MV-4-11 (cell line): ENCODE measurements at regions not wholly inside any gene's neighbourhood (a gene's known extent, or its start where the extent isn't known, plus 50 kb on each side); places are given as distances from the start of the nearest gene placed in this dataset.

ENCODE experiments used
- DNase-seq: peaks from one replicate; lab custom pipeline; 2025; lab: John Stamatoyannopoulos, UW

DNA sequence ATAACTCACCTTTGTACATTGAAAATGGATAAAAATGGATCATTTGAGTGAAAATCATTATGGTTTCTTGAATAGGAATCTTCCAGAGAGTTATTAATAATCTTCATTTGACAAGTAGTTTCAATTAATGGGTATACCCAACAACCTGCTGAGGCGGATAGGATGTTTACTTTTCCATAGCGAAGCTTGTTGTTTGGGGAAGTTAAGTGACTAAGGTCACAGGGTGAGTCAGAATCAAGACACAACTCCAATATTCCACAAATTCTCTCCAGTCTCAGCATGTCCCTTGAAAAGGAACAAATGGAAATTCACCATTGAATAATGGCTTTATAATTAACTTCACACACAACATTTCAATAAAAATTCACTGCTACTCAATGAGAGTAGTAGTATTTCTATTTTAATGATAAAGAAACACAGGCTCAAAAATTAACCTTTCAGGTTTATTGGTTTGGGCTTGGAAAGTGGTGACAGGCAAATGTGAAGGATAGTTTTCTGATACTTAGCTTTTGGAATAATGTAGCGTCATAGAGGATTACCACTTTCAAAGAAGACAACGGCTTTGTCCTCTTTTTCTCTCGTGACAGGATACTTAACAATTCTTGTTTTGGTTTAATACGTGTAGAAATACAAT lies 211.3 kb downstream of the GPD2 start:
- no peak for DNase-seq

DNA sequence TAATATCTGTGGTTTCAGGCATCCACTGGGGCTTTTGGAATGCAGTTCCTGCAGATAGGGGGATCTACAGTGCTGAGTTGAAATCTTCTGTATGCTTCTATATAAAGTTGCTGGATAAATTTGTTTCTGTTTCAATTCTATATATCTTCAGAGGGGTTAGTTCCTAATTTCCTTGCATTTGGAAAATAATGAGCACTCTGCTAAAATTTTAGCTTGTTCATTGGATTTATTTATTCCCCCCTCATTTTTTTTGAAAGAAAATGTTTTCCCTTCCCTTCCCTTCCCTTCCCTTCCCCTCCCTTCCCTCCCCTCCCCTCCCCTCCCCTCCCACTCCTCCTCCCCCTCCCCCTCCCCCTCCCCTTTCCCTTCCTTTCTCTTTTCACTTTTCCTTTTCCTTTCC lies 212.3 kb downstream of the GPD2 start:
- no peak for DNase-seq

DNA sequence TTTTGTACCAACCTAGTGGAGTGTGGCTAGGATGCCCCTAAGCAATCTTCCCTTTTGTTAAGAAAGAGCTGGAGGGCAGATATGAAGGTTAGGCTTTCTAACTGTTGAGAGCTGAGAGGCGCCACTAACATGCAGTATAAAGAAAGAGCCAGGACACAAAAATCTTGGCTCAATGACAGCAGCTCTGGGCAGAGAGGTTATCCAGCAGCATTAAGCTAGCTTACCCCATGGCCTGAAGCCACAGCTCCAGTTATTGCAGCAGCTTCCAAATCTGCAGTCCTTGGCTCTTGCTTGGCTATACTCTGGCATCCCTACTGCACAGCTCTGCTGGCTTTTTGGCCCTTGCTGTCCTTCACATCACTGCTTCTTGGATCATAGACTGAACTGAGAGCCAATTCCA lies 213.4 kb downstream of the GPD2 start:
- no peak for DNase-seq

DNA sequence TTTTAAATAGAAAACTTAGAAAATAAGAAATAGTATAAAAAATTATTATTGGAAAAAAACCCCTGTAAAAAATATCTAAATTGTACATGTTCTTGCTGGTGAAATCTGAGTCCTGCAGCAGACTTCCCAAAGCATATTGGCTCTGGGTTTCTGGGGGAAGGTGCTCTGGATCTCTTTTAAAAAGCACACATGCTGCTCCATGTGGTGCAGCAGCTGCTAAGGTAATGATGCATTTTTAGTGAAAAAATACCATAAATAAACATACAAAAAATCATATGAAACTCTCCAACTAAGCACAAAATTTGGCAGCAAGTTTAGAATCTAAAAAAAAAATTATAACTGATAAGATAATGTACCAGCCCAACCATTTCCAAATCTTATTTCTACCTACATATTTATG lies 216.5 kb downstream of the GPD2 start:
- no peak for DNase-seq

DNA sequence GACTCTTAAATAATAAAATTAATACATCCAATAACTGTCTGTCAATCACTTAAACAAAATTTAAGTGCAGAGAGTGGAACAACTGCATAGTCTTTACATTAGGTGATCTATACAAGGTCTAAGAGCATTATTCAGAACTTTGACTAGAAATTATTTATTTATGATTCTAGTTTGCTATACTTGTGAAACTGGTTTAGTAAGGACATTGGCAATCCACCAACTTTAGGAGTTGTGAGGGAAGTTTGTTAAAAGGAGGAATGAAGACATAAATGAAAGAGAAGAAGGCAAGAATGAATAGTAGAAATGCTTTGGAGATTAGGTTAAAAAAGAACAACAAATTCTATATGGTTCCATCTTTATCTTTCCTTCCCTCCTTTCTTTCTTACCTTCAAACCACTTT lies 217.5 kb downstream of the GPD2 start:
- DNase-seq = no peak

DNA sequence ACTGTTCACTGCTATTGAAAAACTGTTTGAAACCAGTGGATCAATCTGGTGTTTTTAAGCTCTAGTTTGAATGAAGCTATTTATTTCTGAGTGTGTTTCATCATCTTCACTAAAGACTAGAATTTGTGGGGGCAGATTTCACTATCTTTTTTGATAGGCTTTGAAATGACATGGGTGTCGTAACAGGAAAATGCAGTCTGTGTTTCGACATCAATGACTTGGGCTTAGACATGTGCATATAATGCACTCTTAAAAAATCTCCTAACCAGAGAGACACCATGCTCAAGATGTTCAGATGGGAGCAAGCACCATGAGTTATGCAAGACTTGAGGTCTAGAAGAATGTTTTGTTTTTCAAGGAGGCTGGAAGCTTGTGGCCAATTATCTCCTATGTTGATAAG lies 221.6 kb downstream of the GPD2 start:
- DNase-seq = peak; percentile 97

DNA sequence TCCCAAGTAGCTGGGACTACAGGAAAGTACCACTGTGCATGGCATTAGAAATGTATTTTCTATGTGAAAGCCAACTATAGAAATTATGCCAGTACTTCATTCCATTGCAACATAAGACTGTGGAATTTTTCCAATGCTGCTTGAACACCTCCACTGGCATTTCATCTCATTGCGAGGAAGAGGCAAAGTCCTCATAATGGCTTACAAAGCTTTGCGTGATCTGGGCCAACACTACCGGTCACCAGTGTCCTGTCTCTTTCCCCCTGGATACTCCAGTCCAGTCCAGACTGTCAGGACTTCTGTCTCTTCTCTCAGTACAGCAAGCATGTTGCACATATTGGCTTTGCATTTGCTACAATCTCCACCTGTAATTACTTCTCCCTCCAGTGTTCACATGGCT lies 223.5 kb downstream of the GPD2 start:
- DNase-seq = no peak

DNA sequence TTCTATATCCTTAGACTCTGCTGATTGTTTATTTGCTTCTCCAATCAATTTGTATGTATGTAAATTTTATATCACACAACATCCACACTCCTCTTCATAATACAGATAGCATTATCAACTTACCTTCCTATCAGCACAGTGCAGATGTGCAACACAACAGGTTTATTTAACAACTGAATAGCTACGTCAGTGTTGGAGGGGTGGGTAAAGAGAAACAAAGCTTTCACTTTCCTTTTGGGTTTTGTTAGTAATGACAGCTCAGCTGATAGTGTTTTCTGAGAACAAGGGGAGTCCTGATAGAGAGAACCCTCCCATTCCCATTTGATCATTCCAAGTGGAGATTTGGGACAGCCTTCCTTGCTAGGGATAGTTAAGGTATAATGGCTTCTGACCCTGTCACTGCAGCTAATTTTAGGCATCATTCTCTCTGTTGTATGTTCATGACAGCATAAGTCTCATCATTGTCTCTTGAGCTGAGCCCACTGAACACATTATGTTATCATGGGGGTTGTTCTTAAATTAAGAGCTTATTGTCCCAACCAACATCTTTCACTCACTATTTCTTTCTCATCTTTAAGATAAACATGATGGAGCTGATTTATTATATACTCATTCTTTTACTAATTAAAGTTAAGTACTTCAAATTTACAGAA lies 227.7 kb downstream of the GPD2 start:
- DNase-seq = no peak

DNA sequence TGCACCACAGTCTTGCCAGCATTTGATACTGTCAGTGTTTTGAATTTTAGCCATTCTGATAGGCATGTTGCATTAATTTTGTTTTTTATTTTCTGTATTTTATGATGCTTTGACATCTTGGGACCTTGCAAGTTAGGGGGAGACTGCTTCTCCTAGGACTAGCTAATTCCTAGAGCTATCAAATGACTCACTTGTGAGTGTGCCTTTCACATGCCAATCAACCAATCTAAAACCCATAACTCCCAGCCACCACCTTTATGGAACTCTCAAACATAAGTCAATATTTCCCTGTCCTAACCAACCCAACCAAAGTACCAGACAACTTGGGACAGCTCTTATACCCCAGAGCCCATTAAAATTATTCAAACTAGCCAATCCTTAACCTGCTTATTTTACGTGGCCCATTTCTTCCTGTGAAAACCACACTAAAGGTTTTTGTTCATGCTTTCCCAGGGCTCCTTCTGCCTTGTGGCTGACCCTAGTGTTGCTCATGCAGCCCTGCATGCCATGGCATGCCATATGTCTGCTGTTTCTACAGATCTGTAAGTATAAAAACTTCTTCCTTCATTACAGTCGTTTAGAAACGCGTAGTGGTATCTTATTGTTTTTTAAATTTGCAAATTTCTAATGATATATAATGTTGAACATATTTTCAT lies 230.1 kb downstream of the GPD2 start:
- DNase-seq = no peak

DNA sequence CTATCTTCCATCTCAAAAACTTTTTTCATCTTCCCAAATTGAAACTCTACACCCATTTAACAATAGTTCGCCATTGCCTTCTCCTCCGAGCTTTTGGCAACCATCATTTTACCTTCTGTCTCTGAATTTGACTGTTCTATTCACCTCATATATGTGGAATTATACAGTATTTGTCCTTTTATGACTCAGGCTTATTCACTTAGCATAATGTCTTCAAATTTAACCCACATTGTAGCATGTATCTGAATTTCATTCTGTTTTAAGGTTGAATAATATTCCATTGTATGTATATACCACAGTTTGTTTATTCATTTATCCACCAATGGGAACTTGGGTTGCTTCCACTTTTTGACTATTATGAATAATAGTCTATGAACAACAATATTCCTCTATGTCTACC lies 233.9 kb downstream of the GPD2 start:
- DNase-seq = no peak

DNA sequence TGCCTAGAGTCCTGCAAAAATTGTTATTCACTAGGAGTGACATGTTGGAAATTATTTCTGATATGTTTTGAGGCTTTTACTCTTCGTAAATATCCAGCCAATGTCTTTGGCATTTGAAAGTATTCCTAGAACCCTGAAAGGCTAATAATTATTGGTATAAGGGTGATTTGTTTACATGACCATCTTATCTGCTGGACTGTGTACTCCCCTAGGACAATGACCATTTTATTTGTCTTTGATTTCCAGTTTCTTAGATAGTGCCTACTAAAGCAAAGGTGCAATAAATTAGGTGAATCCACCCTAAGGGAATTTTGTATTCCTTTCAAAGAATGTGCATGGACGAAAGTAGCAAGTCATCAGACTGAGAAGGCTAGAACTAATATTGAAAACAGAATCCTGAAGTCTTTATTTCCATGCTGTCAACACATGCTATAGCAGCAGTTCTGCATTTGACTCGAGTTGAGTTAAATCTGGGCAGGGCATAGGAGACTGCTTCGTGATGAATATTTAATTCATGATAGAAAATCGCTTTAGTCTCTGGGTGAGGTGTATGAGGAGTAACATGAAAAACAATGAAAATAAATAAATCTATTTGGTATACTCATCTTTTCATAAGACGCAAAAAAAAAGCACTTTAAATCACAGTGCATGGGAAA lies 235.7 kb downstream of the GPD2 start:
- no peak for DNase-seq

DNA sequence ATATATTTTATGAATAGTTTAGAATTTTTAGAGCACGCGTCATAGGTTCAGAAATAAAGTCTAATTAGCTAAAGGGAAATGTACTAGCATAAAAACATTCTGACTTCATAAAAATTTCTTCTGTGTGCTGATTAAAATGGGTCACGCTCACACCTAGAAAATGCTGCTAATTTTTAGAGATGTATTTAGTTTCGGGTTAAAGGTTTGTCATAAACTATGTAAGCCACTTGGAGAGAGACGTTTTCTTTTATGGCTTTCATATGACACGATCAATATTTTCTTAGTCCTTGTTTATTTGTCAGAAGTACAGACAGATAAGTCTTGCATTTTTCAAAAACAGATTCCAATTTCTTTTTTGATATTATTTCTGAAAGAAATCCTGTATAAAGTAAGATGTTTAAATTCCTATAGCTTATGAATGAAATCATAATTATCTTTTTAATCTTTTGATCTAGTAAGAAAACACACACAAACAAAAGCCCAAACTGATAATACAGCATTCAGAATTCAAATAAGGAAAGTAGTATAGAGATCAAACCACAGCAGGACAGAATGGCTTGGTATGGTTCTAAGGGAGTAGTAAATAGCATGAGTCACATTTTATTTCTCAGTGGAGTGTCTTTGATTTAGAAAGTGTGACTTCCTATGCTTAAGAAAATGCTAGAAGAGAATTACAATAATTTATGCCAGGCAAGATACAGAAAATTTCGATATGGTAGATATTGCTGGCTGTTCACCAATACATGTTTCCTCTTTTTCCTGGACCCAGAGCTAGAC lies 236.6 kb downstream of the GPD2 start:
- DNase-seq = peak; percentile 43

DNA sequence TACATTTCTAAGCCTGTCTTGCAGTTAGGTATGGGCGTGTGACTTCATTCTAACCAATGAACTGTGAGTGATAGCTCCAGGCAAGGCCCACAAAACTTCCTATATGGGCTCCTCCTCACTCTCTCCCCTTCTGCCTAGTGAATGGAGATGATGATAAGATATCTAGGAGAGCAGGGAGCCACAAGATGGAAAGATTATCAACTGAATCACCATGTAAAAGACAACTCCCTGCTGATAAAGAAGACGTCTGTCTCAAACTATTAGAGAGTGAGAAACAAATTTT lies 237.1 kb downstream of the GPD2 start:
- no peak for DNase-seq

DNA sequence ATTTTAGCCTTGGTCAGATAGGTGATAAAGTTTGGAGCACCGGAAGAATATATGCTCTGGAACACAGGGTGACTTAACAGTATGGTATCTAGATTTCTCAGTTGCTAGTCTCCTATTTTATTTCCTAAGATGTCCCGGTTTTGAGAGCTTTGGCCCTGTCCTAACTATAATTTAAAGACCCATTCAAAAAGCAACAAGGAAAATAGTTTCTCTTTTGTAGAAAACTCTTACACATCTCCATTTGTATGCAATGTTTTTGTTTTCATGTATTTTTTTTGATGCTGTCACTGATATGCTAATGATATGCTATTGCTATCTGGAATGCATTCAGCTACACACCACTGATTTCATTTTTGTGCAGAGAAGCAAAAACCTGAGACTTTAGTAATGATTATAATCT lies 237.8 kb downstream of the GPD2 start:
- DNase-seq = no peak

DNA sequence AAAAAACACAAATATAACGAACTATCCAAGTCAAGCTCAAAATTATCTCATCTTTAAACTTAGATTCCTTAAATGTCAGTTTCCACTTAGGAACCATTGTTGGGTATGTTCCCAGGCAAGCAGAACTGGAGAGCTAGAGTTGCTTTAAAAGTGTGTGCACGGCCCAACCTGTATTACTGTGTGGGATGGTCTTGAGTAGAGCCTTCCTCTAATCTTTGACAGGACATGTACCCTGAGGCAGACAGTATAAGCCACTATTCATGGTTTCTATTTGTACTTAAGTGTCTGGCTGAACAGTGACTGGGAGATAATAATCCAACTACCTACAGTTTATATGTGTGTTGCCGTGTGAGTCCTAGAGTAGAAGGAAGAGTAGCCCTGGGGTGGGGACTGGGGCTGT lies 239.7 kb downstream of the GPD2 start:
- DNase-seq = no peak

DNA sequence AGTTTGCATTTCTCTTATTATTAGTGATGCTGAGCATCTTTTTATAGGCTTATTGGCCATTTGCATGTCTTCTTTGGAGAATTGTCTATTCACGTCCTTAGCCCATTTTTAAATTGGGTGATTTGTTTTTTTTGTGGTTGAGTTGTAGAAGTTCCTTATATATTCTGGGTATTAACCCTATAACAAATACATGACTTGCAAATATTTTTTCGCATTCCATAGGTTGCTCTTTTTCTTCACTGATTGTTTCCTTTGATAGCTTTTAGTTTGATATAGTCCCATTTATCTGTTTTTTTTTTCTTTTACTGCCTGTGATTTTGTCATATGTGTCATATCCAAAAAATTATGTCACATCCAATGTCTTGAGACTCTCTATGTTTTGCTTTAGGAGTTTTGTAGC lies 243.6 kb downstream of the GPD2 start:
- no peak for DNase-seq

DNA sequence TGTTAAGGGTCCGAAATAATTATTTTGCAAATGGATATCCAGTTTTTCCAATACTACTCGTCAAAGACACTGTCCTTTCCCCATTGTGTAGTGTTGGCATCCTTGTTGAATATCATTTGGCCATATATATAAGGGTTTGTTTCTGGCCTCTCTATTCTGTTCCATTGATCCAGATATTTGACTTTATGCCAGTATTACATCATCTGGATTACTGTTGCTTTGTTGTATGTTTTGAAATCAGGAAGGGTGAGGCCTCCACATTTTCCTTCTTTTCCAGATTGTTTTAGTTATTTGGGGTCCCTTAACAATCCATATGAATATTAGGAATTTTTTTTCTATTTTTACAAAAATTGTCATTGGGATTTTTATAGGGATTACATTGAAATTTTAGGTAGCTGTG lies 244.1 kb downstream of the GPD2 start:
- no peak for DNase-seq

DNA sequence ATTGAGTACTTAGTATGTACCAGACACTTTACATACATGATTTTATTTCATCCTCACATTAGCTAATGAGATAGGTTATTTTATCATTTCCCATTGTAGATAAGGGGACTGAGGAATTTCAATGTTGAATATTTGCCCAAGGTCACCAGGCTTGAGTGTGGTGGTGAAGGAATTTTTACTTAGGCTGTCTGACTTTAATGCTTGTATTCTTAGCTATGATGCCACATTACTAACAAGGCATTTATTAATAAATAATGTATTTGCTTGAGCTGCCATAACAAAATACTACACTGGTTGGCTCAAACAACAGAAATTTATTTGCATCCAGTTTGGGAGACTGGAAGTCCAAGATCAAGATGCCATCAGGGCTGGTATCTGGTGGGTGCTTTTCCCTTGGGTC lies 250.9 kb downstream of the GPD2 start:
- no peak for DNase-seq

DNA sequence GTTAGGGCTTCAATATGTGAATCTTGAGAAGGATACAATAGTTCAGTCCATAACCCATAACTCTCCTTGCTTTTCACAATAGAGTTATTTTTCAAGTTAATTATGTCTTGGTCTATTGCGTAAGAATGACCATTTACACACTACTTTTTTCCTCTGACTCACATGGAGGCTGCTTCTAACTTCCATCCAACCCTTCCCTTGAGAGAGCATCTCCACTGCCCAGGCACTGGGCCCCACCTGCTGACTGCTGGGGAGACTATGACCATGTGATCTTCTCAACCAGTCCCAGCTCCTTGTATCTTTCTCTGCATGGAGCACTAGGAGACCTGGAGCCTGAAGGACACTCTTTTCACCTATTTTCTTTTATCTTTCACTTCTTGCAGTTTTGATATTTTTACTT lies 251.5 kb downstream of the GPD2 start:
- peak; percentile 80 for DNase-seq

DNA sequence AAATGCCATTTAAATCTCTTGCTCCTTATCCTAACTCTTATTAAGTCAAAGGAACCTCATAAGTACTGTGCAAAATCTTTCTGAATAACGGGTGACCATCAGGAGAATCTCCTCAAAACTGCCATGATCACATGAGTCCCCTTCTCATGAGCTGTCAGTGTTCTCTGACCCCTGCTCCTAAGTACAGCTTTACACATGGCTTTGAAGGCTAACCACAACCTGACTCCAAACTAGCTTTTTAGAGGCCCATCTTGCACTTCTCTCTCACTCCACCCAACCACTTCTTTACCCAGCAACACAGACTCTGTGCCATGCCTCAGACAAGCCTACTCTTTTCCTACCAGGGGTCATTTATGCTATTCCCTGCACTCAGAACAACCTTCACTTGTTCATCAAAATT lies 253.8 kb downstream of the GPD2 start:
- no peak for DNase-seq

DNA sequence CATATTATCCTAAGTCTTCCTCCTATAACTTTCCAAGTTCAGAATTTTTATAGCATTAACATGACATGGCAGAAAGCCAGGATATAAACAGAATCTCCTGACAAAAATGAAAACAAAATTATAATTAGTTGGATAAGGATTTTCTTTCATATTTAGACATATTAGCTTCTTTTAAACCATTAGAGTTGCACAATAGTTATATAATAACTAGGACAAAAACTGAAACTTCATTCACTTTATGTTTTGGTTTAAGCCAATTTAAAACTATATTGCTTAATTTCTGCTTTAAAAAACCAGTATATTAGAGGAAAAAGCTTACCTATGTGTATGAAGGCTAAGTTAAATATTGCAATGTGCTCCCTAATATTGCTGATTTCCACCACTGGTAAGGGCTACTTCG lies 254.8 kb downstream of the GPD2 start:
- no peak for DNase-seq

DNA sequence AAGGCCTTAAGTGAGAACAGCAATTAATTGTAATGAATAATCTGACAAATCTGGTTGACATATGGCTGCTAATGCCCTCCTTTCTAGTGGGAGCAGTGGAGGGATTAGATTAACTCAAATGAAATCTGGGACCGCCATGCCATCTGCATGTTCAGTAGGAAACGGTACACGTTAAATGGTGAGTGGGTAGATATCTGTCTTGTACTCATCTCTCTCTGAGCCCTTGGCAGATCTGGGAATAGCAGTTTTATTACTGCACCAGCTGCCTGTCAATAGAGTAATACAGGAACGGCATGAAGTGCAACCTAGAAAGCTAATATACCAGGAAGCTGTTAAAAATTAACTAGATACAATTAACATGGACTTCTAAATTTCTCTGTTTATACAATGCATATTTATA lies 258.8 kb downstream of the GPD2 start:
- DNase-seq = no peak

DNA sequence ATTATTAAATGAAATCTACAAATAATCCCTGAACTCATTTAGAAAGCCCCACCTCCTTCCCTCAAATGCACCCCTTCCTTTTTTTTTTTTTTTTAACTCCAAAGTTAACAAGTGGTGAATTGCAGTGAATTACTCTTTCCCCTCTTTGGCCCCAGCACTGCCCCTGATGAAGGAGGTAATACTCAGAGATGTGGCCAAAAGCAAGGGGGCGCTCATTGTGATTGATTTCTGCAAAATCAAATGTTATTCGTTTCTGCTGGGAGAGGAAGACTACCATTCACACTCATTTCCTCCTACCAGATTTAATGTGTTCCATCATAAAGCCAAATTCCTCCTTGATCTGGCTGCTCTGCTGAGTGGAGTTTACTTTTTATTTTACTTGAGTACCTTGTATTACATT lies 259.4 kb downstream of the GPD2 start:
- no peak for DNase-seq
